A673 (cell line): ENCODE measurements at regions not wholly inside any gene's neighbourhood (a gene's known extent, or its start where the extent isn't known, plus 50 kb on each side); places are given as distances from the start of the nearest gene placed in this dataset.

Experiments used
- CTCF ChIP-seq: fragments of 300-800, 200-600 bp; sonication (generic); conservative IDR thresholded peaks from 2 replicates; pipeline ENCODE4 v1.5.1; 2017; ENCODE audit warnings: low read depth, mild to moderate bottlenecking, antibody characterized with exemption, low read length, moderate library complexity, mixed read lengths
- EZH2 ChIP-seq: fragments of 200-600 bp; sonication (generic); IDR thresholded peaks from 2 replicates; pipeline ENCODE4 v1.6.1; 2017; ENCODE audit warnings: borderline replicate concordance, low read depth, mild to moderate bottlenecking, mixed read lengths, antibody characterized with exemption, low read length; ENCODE audit not compliant: poor library complexity, severe bottlenecking

GRCh38 chr2:235411905-235412485, 81.8 kb upstream of the AGAP1 start:
- TF ChIP-seq CTCF (no peak), EZH2 (no peak)
